Colon (tissue), 2 donors: ENCODE measurements at regions not wholly inside any gene's neighbourhood (a gene's known extent, or its start where the extent isn't known, plus 50 kb on each side); places are given as distances from the start of the nearest gene placed in this dataset.

ENCODE experiments used
- FAIRE-seq: peaks from 2 replicates; lab custom pipeline; 2012; peaks lifted over from hg19 to GRCh38; lab: Jason Lieb, UNC
- donor health status: control.
- donor health status: control.

- no peak for FAIRE-seq
Measured at GRCh38 chr5:21694567-21694966, 1158.6 kb downstream of the CDH12 start.

GRCh38 chr5:21693591-21693990 is 1159.6 kb downstream of the CDH12 start:
- no peak for FAIRE-seq

GRCh38 chr5:21689587-21689986 is 1163.6 kb downstream of the CDH12 start:
- no peak for FAIRE-seq

GRCh38 chr5:21688655-21689054 is 1164.5 kb downstream of the CDH12 start:
- FAIRE-seq, result no peak

GRCh38 chr5:21687621-21688020 is 1165.5 kb downstream of the CDH12 start:
- FAIRE-seq, result no peak

- no peak for FAIRE-seq
Measured at GRCh38 chr5:21686706-21687105, 1166.4 kb downstream of the CDH12 start.

GRCh38 chr5:21685522-21685921 is 1167.6 kb downstream of the CDH12 start:
- no peak for FAIRE-seq

GRCh38 chr5:21684992-21685391 is 1168.2 kb downstream of the CDH12 start:
- FAIRE-seq, result no peak

GRCh38 chr5:21681911-21682310 is 1171.2 kb downstream of the CDH12 start:
- FAIRE-seq, result no peak

- no peak for FAIRE-seq
Measured at GRCh38 chr5:21680641-21681040, 1172.5 kb downstream of the CDH12 start.

- FAIRE-seq, result no peak
Measured at GRCh38 chr5:21680196-21680595, 1172.9 kb downstream of the CDH12 start.

- no peak for FAIRE-seq
Measured at GRCh38 chr5:21678526-21678925, 1174.6 kb downstream of the CDH12 start.

- peak; percentile 18 for FAIRE-seq
Measured at GRCh38 chr5:21672911-21673310, 1180.2 kb downstream of the CDH12 start.

GRCh38 chr5:21672360-21672759 is 1180.8 kb downstream of the CDH12 start:
- FAIRE-seq, result no peak

GRCh38 chr5:21665524-21665923 is 1187.6 kb downstream of the CDH12 start:
- no peak for FAIRE-seq

GRCh38 chr5:21663082-21663481 is 1190.1 kb downstream of the CDH12 start:
- no peak for FAIRE-seq

GRCh38 chr5:21661184-21661583 is 1192.0 kb downstream of the CDH12 start:
- FAIRE-seq, result no peak

- no peak for FAIRE-seq
Measured at GRCh38 chr5:21654556-21654955, 1198.6 kb downstream of the CDH12 start.

GRCh38 chr5:21649969-21650368 is 1203.2 kb downstream of the CDH12 start:
- no peak for FAIRE-seq

- no peak for FAIRE-seq
Measured at GRCh38 chr5:21646469-21646868, 1206.7 kb downstream of the CDH12 start.

GRCh38 chr5:21644032-21644431 is 1209.1 kb downstream of the CDH12 start:
- no peak for FAIRE-seq

- no peak for FAIRE-seq
Measured at GRCh38 chr5:21642312-21642711, 1210.8 kb downstream of the CDH12 start.

GRCh38 chr5:21623831-21624230 is 1229.3 kb downstream of the CDH12 start:
- FAIRE-seq, result no peak

- no peak for FAIRE-seq
Measured at GRCh38 chr5:21615195-21615765, 1237.9 kb downstream of the CDH12 start.

- FAIRE-seq, result no peak
Measured at GRCh38 chr5:21613971-21614488, 1239.1 kb downstream of the CDH12 start.
